Mucosa of descending colon (tissue), 3 donors: ENCODE measurements at regions not wholly inside any gene's neighbourhood (a gene's known extent, or its start where the extent isn't known, plus 50 kb on each side); places are given as distances from the start of the nearest gene placed in this dataset.

ENCODE experiments used
- ATAC-seq: fragments of 200-7000 bp; cut with Tn5 transposase; one replicate; pipeline ENCODE4 v1.9.1; 2020; ENCODE audit warnings: mild to moderate bottlenecking, moderate library complexity
- DNase-seq, 3 donors: peaks; one replicate each; pipeline ENCODE4 v3.0.0-alpha.2; 2020
- H3K36me3 ChIP-seq: fragments of 200-600 bp; one replicate; pipeline ENCODE4 v1.8.0; 2021; ENCODE audit warnings: low read depth, mild to moderate bottlenecking
- H3K4me1 ChIP-seq: fragments of 200-600 bp; one replicate; pipeline ENCODE4 v1.8.0; 2021; ENCODE audit warnings: low read depth, mild to moderate bottlenecking
- H3K4me3 ChIP-seq: fragments of 200-600 bp; one replicate; pipeline ENCODE4 v1.8.0; 2021; ENCODE audit warnings: mild to moderate bottlenecking
- H3K9me3 ChIP-seq: fragments of 200-600 bp; one replicate; pipeline ENCODE4 v1.8.0; 2021; ENCODE audit warnings: mild to moderate bottlenecking
- CTCF ChIP-seq: fragments of 200-600 bp; IDR thresholded peaks from one replicate; pipeline ENCODE4 v1.8.0; 2022; ENCODE audit warnings: antibody characterized with exemption, mild to moderate bottlenecking
- intact Hi-C, 2 donors: fragments of 100-400 bp; cut with DNase I in 1 of 2; cut with micrococcal nuclease in 1 of 2; formaldehyde crosslinking; loops; one replicate each; pipeline versions ENCODE4 v1.11.0 to v1.11.1; 2022; cut with DNase I, micrococcal nuclease
- donor health status: DM: no; HTN: no; CAD: no; lungs with moderate emphysema.
- donor health status: DM: no; HTN: no; CAD: no.
- donor health status: DM: no; HTN: yes; CAD: no.

- ATAC-seq (no peak), DNase-seq (no peak)
- H3K4me1 ChIP-seq: no peaks in the 10 kb centered on the region
- no peak for TF ChIP-seq CTCF
- intact Hi-C loops: no loop called here
- H3K36me3 ChIP-seq: no peaks in the 10 kb centered on the region
- peaks cover 7% of the 10 kb centered on the region for H3K9me3 ChIP-seq
- H3K4me3 ChIP-seq: no peak overlapping the region
Observed at GRCh38 chr4:170978990-170979389, 834.2 kb upstream of the GALNTL6 start.

GRCh38 chr4:170949084-170949483 lies 859.3 kb upstream of the AADAT start:
- intact Hi-C loops: no loop called here
- Histone ChIP-seq H3K36me3 (no peaks in the 10 kb centered on the region), H3K4me3 (no peak overlapping the region), H3K4me1 (no peaks in the 10 kb centered on the region), H3K9me3 (no peaks in the 10 kb centered on the region)
- no peak for TF ChIP-seq CTCF
- DNase-seq (no peak), ATAC-seq (no peak)

GRCh38 chr4:170940043-170940724 lies 850.4 kb upstream of the AADAT start:
- Histone ChIP-seq H3K36me3 (no peaks in the 10 kb centered on the region), H3K4me3 (no peak overlapping the region), H3K4me1 (no peaks in the 10 kb centered on the region), H3K9me3 (no peaks in the 10 kb centered on the region)
- DNase-seq: no peak
- intact Hi-C loops: no loop called here
- ATAC-seq: no peak
- no peak for TF ChIP-seq CTCF

GRCh38 chr4:170938588-170938987 lies 848.8 kb upstream of the AADAT start:
- no peak overlapping the region for H3K4me3 ChIP-seq
- ATAC-seq (no peak), DNase-seq (no peak)
- no peak for TF ChIP-seq CTCF
- intact Hi-C loops: no loop called here
- H3K4me1 ChIP-seq: no peaks in the 10 kb centered on the region
- no peaks in the 10 kb centered on the region for H3K9me3 ChIP-seq
- no peaks in the 10 kb centered on the region for H3K36me3 ChIP-seq

GRCh38 chr4:170931321-170931720 lies 841.6 kb upstream of the AADAT start:
- Histone ChIP-seq H3K4me3 (no peak overlapping the region), H3K4me1 (no peaks in the 10 kb centered on the region), H3K36me3 (no peaks in the 10 kb centered on the region), H3K9me3 (no peaks in the 10 kb centered on the region)
- no peak for TF ChIP-seq CTCF
- intact Hi-C loops: no loop called here
- ATAC-seq (no peak), DNase-seq (no peak)

- no peak overlapping the region for H3K4me3 ChIP-seq
- ATAC-seq (no peak), DNase-seq (no peak)
- H3K9me3 ChIP-seq: peaks cover 4% of the 10 kb centered on the region
- TF ChIP-seq CTCF: no peak
- no peaks in the 10 kb centered on the region for H3K36me3 ChIP-seq
- H3K4me1 ChIP-seq: no peaks in the 10 kb centered on the region
- intact Hi-C loops: no loop called here
Observed at GRCh38 chr4:170888660-170889059, 798.9 kb upstream of the AADAT start.
